ENCODE measurements at regions not wholly inside any gene's neighbourhood (a gene's known extent, or its start where the extent isn't known, plus 50 kb on each side); places are given as distances from the start of the nearest gene placed in this dataset.

GRCh38 chr1:4489486-4489885 is 164.9 kb upstream of the AJAP1 start:
- TF ChIP-seq, protein P1, sequence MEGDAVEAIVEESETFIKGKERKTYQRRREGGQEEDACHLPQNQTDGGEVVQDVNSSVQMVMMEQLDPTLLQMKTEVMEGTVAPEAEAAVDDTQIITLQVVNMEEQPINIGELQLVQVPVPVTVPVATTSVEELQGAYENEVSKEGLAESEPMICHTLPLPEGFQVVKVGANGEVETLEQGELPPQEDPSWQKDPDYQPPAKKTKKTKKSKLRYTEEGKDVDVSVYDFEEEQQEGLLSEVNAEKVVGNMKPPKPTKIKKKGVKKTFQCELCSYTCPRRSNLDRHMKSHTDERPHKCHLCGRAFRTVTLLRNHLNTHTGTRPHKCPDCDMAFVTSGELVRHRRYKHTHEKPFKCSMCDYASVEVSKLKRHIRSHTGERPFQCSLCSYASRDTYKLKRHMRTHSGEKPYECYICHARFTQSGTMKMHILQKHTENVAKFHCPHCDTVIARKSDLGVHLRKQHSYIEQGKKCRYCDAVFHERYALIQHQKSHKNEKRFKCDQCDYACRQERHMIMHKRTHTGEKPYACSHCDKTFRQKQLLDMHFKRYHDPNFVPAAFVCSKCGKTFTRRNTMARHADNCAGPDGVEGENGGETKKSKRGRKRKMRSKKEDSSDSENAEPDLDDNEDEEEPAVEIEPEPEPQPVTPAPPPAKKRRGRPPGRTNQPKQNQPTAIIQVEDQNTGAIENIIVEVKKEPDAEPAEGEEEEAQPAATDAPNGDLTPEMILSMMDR (IDR thresholded peaks at IDR 0.05; ENCODE audit: extremely low read depth in 1 of 2, insufficient read depth in 1 of 2, low read depth in 1 of 2, low read length in 2 of 2) = no peak
- TF ChIP-seq POLR2A (IDR thresholded peaks at IDR 0.05; ENCODE audit: low read depth, low read length) (no peak), EZH2 (IDR thresholded peaks at IDR 0.05; ENCODE audit: borderline replicate concordance, low read depth, low read length, severe bottlenecking) (no peak), GATA2 (IDR thresholded peaks at IDR 0.05; ENCODE audit: insufficient read depth, insufficient read length, low read depth, low read length) (no peak), POLR2AphosphoS5 (IDR thresholded peaks at IDR 0.05; ENCODE audit: insufficient read depth, low read depth, low read length) (no peak), MYC (IDR thresholded peaks at IDR 0.05; ENCODE audit: low read depth, low read length) (no peak), JUN (IDR thresholded peaks at IDR 0.05; ENCODE audit: borderline replicate concordance, insufficient read depth, insufficient read length, low read depth) (no peak), FOS (IDR thresholded peaks at IDR 0.05; ENCODE audit: borderline replicate concordance, insufficient read depth, low read length) (no peak)
- TF ChIP-seq, protein P2, sequence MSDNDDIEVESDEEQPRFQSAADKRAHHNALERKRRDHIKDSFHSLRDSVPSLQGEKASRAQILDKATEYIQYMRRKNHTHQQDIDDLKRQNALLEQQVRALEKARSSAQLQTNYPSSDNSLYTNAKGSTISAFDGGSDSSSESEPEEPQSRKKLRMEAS (IDR thresholded peaks at IDR 0.05; ENCODE audit: insufficient read depth, insufficient read length) = no peak
